IPS-18c (cell line): ENCODE measurements at regions not wholly inside any gene's neighbourhood (a gene's known extent, or its start where the extent isn't known, plus 50 kb on each side); places are given as distances from the start of the nearest gene placed in this dataset.

ENCODE experiments used
- H3K4me3 ChIP-seq: 2 replicates; pipeline ENCODE4 v1.7.0; 2013; ENCODE audit warnings: low read depth, mild to moderate bottlenecking, low read length, moderate library complexity; ENCODE audit not compliant: insufficient read depth
- H3K9me3 ChIP-seq: one replicate; pipeline ENCODE4 v1.6.1; 2013; ENCODE audit warnings: mild to moderate bottlenecking, low read length, moderate library complexity; ENCODE audit not compliant: control insufficient read depth, insufficient read depth

DNA sequence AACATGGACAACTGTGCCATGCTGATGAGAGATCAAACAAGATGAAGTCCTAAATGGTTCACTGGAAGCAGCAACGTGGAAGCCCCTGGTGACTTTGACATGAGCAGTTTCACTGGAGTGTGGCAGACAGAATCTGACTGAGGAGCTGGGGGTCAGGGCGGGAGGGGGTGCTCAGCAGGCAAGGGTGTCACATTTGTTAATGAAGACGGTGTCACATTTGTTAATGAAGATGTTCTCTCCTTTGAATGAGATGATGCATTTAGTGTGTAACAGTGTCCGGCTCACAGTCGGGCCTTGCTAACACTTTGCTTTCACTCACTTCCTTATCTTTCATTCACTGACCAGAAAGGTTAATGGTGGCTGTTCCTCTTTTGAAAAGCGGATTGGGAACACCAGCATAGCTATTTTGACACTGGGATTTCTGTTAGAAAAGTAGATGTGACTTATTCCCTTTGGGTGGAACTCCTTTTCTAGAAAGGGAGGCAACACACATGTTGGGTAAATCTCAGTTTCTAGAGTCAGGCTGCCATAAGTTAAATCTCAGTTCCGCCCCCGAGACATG, 693.7 kb downstream of the UQCRFS1 start:
- Histone ChIP-seq H3K4me3 (no peak overlapping the region), H3K9me3 (no peaks in the 10 kb centered on the region)

- no peak overlapping the region for H3K4me3 ChIP-seq
- no peaks in the 10 kb centered on the region for H3K9me3 ChIP-seq
Observed at GRCh38 chr19:28516415-28516872, 696.5 kb downstream of the UQCRFS1 start.

GRCh38 chr19:28514166-28514565, 698.8 kb downstream of the UQCRFS1 start:
- no peak overlapping the region for H3K4me3 ChIP-seq

DNA sequence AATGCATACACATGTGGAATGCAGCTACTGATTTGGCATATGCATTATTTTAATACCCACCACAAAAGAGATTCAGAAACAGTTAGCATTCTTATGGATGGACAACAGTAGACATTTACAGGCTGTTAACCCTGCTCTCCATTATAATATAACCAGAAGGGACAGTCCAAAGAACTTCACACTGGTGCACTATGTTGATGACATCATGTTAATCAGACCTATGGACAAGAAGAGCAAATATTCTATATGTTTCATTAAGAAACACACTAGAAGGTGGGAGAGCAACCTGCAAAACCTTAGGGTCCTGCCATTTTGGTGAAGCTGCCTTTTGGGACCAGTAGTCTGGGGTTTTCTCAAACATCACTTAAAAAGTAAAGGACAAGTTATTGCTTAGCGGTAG, 701.3 kb downstream of the UQCRFS1 start:
- no peaks in the 10 kb centered on the region for H3K9me3 ChIP-seq
- H3K4me3 ChIP-seq: no peak overlapping the region

More at GRCh38 chr19:28514166-28514565, 698.8 kb downstream of the UQCRFS1 start:
- no peaks in the 10 kb centered on the region for H3K9me3 ChIP-seq

DNA sequence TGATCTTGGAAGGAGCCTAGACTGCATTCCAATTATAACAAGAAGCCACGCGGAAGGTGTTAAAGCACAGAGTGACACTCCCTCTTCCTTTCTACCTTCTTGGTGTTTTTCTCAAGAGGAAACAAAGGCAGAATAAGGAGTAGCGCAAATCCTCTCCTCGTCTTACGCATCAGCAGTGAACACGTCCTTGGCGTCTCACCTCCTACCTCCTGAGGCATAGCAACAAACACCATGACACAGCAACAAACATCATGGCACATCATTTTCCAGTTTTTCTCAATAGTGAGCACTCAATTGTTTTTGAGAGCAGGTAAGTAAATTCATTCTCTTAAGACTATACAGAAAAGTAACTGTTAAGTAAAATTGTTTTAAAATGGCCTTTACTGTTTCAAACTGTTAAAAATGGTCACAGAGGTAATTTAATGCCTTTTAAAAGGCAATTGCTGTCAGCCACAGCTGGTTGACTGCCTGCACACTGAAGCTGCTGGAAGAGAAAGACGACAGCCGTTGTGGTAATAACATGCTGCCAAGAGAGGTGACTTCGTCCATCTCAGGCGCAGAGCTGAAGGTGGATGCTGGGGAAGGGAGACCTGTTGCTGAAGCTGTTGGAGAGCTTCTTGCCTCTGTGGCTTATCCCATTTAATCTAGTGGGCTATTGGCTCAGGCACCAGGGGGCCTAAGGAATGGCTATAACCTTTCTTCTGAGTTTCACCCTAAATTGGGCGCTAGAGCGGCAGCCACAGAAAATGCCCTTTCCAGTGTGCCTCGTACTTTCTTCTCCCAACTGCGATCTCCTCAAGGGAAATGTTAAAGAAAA, 703.7 kb downstream of the UQCRFS1 start:
- H3K9me3 ChIP-seq: no peaks in the 10 kb centered on the region
- no peak overlapping the region for H3K4me3 ChIP-seq

DNA sequence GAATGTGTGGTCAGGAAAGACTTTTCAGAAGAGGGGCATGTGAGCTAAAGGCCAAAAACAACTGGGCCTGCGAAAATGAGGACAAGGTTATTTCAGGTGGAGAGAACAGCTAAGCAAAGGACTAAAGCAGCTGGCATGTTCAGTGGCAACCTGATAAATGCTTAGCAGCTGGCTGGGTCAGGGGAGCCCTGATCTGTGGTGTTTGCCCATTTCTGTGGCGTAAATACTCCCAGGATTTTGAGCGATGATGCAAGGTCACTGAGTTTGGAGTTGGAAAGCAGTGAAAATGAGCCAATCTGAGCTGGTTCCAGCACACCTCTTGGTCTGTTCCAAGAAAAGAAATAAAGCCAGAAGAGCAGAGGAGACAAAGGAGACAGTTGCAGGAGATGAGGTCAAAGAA, 704.3 kb downstream of the UQCRFS1 start:
- H3K4me3 ChIP-seq: no peak overlapping the region
- no peaks in the 10 kb centered on the region for H3K9me3 ChIP-seq

DNA sequence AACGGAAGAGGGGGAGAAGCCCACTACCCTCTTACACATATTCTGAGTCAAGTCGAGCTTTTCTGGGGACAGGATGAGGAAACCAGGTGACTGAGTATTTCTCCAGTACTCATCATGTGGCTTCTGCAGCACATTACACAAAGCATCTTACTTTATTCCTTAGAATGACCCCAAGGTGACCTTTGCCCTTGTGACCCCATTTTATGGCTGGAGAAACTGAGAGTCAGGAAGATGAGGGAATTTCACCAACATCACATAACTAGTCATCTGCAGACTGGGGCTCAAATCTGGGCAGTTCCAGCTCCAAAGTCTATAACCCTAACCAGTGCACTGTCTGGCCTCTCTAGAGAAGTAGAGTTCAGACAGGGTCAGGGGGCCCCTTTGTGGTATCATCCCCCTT, 707.0 kb downstream of the UQCRFS1 start:
- no peaks in the 10 kb centered on the region for H3K9me3 ChIP-seq
- no peak overlapping the region for H3K4me3 ChIP-seq

- Histone ChIP-seq H3K9me3 (no peaks in the 10 kb centered on the region), H3K4me3 (no peak overlapping the region)
Observed at GRCh38 chr19:28505134-28505533, 707.8 kb downstream of the UQCRFS1 start.

DNA sequence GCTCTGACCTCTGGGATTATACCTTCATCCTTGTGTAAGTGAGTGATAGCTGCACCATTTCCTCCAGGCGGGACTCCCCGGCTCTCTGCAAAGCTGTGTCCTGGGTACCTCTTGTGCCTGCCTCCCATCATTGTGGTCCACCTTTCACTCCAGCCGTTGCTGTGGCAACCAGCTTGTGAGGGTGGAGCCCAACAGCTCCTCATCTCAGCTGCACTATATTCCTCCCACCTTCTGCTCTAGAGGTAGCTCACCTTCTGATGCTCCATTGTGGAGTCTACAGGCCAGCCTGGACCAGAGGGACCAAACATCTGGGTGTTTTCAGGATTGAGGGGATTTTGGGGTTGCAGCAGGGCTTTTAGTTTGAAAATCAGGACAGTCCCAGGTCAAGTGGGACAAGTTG, 708.2 kb downstream of the UQCRFS1 start:
- Histone ChIP-seq H3K4me3 (no peak overlapping the region), H3K9me3 (no peaks in the 10 kb centered on the region)

DNA sequence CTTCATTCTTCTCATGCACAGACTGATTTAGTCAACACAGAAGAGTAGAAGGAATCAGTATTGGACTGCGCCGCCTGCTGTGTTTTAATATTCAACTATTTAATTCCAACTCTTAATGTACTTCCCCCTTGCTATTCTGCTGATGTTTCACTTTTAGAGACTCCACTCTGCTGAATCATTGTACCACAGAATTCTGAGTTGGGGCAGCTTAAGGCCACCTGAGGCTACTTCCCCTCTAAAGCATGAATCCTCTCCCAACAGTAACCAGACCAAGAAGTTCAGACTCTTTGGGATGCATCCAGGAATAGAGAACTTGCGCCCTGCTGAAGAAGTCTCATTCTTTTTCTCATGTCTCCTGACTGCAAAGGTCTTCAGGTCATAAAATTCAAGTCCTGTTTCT, 708.8 kb downstream of the UQCRFS1 start:
- no peak overlapping the region for H3K4me3 ChIP-seq
- H3K9me3 ChIP-seq: no peaks in the 10 kb centered on the region

- Histone ChIP-seq H3K9me3 (no peaks in the 10 kb centered on the region), H3K4me3 (no peak overlapping the region)
Observed at GRCh38 chr19:28502879-28503734, 709.8 kb downstream of the UQCRFS1 start.

- no peaks in the 10 kb centered on the region for H3K9me3 ChIP-seq
- no peak overlapping the region for H3K4me3 ChIP-seq
Observed at GRCh38 chr19:28501976-28502375, 711.0 kb downstream of the UQCRFS1 start.

DNA sequence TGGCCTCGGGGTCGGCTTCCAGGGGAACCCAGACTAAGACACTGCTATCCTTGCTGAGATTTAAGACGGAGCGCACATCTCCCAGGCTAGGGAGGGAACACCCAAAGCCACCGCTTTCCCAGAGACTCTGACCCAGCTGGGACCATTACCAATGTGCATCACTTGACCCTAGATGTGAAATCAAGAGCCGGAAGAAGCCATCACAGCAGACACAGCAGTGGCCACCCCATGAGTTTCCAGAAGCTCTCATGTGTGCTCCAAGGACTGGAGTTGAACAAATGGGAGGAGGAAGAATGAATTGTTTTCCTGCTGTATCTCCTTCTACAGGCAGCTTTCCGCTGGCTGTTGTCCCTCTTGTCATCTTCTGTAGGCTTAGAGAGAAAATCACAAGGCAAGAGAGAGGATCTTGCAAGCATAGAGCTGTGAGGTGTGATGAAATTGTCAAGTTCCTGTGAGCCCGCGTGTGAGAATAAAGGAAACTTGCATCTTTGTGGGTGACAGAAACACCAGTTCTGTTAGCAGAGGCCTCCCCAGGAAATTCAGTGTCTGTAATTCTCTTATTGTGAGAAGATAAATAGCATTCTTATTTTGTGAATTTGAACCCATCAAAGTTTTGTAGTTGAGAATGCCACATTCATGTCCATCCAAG, 711.8 kb downstream of the UQCRFS1 start:
- Histone ChIP-seq H3K4me3 (no peak overlapping the region), H3K9me3 (no peaks in the 10 kb centered on the region)

DNA sequence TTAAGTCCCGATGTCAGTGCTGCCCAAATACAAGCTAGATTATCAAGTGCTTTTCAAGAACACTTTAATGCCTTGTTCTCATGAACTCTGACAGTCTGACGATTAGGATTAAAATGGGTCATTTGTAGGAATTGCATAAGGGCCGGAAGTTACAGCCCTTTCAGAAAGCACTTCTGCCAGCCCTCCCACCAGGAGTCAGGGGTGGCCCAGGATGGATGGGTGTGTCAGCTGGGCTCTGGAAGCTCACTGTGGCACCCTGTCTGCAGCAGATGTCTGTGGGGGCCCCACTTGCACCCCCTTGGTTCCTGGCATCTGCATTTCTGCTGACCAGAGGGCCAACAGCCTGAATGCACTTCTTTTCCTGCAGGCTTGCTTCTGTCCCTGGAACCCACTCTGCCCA, 712.7 kb downstream of the UQCRFS1 start:
- no peaks in the 10 kb centered on the region for H3K9me3 ChIP-seq
- H3K4me3 ChIP-seq: no peak overlapping the region

DNA sequence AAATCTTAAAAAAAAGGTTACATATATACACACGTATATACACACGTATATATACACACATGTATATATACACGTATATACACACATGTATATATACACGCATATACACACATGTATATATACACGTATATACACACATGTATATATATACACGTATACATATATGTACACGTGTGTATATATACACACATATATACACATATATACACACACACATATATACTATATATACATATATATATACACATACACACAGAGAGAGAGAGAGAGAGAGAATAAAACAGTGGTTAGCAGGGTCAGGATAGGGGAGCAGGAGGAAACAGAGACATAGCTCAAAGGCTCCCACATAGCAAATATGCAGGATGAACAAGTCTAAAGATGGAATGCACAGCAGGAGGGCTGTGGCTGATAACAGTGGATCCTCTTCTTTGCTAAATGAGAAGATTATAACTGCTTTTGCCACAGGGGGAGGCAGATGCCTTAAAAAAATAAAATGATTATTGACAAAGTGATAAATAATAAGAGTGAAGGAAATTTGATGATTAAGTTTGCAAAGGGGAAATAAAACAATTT, 714.5 kb downstream of the UQCRFS1 start:
- H3K9me3 ChIP-seq: no peaks in the 10 kb centered on the region
- no peak overlapping the region for H3K4me3 ChIP-seq

DNA sequence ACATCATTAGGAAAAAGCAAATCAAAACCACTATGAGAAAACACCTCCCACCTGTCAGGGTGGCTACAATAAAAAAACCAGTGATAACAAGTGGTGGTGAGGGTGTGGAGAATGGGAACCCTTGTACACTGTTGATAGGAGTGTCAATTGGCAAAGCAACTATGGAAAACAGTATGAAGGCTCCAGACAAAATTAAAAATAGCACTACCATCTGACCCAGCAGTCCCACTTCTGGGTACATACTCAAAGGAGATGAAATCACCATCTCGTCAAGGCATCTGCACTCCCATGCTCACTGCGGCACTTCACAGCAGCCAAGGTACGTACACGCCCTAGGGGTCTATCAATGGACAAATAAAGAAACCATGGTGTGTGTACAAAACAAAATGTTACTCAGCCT, 715.1 kb downstream of the UQCRFS1 start:
- Histone ChIP-seq H3K4me3 (no peak overlapping the region), H3K9me3 (no peaks in the 10 kb centered on the region)

- H3K4me3 ChIP-seq: no peak overlapping the region
- no peaks in the 10 kb centered on the region for H3K9me3 ChIP-seq
Observed at GRCh38 chr19:28497137-28497536, 715.8 kb downstream of the UQCRFS1 start.
